ENCODE measurements at regions not wholly inside any gene's neighbourhood (a gene's known extent, or its start where the extent isn't known, plus 50 kb on each side); places are given as distances from the start of the nearest gene placed in this dataset.

DNA sequence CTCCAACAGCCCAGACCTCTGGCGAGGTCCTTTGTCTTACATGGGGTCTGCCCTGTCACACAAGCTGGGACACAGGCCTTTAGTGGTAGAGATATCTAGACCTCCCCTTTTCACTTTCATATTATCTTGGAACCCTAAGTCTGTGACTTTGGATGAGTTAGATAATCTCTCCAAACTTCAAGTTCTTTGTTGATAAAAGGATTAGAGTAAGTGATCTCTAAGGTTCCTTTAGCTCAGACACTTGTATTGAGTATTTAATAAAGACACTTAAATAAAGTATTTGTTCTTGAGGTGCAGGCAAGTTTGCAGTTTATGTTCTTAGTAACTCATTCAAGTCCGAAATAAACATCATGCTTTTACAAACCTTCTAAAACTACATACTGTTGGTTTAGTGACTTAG lies 459.6 kb downstream of the SHQ1 start:
- no peak for TF ChIP-seq CTCF (IDR thresholded peaks at IDR 0.05)
- TF ChIP-seq ZFX (IDR thresholded peaks at IDR 0.05; ENCODE audit: borderline replicate concordance), result no peak
